Superior temporal gyrus (tissue), 1 donor: ENCODE measurements at regions not wholly inside any gene's neighbourhood (a gene's known extent, or its start where the extent isn't known, plus 50 kb on each side); places are given as distances from the start of the nearest gene placed in this dataset.

ENCODE experiments used
- DNase-seq: peaks from one replicate; pipeline ENCODE4 v3.0.0-alpha.2; 2016; ENCODE audit errors: extremely low spot score

DNA sequence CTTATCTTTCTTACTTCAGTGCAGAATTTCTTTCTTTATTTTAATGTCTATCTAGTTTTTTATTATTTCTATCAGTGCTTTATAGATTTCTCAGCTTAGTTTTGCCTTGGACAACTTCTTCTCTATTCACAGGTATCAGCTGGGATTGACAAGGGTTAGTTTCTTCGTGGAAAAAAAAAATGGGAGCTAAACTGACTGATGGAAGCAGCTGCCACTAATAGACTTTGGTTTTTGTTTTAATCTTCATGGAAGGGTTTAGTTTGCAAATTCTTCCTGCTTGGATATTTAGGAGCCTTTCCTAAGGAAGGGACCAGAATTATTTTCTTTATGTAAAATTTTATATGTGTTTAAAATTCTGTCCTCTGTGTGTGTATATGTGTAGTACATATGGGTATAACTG is 306.1 kb upstream of the FMN2 start:
- no peak for DNase-seq

DNA sequence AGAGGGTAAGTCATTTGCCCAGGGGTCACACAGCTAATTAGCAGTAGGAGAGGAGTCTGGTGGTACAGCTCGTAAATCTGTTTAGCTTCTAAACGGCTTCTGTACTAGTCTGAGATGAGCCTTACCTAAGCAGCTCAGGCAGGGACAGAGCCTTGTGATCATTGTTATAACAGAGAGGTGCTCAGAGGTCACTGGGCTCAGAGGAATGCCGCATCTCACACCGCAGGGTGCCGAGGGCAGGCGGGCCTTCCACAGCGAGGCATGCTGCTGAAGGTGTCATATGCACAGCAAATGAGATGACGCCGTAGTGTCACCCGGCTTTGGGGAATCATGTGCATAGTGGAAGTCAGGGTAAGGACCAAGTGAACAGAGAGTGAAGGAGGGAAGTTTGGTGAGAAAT is 305.2 kb upstream of the FMN2 start:
- DNase-seq: no peak

DNA sequence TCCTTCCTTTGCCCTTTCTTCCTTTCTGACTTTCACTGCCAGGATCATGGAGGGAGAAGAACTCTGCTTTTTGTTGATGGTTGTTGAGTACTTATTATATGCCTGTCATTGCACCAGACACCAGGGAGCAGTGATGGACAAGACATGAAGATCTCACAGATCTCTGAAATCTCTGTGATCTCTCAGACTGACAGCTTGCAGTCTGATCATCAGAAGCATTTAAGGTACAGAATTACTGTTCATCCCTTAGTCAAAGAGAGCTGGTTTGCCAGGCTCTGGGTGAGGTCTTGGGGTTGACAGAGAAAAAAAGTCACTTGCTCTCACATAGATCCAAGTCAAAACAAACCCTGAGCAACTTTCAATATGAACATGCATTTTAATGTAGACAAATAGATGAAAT is 299.5 kb upstream of the FMN2 start:
- DNase-seq: no peak

DNA sequence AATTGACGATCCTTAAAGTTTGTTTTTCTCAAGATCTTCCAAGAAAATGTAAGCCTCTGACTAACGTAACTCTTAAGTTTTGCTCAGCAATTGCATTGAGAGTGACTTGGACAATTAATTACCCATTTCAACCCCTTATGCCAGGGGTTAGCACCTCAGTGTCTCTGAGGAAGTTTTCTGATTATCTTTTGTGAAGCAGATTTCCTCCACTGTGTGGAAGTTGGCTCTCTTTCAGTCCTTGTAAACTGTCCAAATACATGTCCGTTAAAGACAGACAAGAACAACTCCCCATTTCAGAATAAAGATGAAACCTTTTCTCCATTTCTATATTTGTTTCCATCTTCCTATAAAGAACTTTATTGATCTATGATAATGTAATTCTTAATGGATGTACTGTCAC is 296.4 kb upstream of the FMN2 start:
- no peak for DNase-seq

DNA sequence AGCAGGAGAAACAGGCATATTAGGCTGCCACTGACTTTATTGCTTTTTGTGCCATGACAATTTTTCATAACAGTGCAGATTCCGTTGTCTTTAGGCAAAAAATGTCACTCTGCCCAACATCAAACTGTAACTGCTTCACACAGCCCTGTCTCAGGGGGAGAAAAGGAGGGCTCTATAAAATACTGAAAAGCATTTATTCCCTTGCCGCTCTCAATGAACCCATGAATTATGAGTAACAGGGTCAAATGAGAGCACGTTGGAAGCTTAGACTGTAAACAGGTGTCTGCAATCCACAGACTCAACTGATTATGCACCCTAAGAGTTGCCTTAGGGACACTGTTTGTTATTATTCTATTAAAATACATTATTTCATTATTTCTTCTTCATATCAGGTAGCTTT is 292.1 kb upstream of the FMN2 start:
- DNase-seq: no peak

DNA sequence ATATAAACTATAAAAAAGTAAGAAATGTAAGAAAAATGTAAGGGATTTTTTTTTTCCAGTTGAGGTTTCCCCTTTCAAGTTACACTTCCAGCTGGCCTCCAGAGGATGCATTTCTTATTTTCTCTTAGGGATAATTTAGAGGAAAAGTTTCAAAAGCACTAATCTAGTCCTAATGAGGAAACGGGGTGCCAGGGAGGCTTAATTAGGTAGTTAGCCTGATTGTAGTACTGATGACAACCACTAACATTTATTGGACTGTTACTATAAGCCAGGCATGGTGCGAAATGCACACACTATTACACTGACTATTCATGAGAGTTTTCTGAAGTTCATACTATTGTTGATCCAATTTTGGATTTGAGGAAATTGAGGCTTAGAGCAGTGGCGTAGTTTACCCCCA is 290.8 kb upstream of the FMN2 start:
- no peak for DNase-seq

DNA sequence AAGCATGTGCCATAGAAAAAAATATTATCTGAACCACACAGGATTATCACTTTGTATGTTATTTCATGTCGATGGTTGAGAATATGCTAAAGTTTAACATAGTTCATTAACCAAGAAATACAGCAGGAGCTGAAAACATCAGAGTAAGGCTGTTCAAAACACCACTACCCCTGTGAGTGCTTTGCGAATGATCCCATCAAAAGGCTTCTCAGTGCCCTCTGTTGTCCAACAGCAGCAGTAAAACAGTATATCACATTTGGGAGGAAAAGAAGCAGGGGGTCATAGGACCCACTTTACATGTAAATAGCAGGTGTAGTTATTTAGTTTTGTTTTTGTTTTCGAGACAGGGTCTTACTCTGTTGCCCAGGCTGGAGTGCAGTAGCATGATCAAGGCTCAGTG is 289.4 kb upstream of the FMN2 start:
- DNase-seq: no peak

DNA sequence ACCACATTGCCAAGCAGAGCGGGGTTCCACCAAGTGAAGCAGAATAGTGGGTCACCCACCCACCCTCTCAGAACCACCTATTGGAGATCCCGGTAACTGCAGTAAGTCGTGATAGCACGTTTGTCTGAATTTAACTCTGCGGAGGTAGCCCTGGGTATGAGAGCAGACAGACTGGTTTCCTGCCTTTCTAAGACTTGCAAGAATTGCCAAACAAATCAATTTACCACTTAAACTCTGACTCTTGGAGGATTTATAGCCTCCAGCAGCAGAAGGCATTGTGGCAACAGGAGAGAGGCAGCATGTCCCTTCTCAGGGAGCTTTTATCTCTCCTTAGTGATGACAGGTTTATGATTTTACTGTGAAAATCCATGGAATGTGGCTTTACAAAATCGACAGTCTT is 287.9 kb upstream of the FMN2 start:
- no peak for DNase-seq

DNA sequence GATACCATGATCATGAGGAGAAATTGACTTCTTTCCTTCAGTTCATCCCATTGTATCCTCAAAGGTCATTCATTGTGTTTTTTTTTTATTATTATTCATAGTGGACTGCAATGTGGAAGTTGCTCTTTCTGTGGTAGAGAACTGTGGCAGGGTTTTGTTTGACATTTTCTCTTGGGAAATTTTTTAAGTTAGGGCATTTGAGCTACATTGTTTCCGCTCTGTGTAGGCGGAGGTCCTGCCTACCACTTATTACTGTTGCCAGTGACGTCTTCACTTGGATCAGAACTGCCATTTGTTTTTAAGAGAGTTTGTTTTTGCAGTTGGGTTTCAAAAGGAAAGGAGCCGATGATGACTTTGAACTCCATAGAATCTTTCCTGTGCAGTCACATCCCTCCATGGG is 287.4 kb upstream of the FMN2 start:
- DNase-seq: no peak

DNA sequence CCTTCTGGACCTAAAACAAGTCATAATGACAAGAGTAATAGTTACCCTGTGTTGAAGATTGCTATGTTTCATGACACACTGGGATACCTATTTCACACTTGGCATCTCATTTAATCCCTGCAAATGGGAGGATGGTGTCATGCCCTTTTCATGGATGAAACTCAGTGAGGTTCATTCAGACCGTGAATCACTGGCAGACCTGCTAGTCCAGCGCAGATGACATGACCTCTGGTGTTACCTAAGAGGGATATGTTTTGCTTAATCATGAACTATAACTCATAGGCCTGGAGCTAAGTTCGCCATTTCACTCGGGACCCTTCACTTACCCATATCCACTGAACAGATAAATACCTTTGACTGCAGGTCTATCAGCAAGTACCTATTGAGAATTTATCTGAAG is 286.6 kb upstream of the FMN2 start:
- DNase-seq: no peak

DNA sequence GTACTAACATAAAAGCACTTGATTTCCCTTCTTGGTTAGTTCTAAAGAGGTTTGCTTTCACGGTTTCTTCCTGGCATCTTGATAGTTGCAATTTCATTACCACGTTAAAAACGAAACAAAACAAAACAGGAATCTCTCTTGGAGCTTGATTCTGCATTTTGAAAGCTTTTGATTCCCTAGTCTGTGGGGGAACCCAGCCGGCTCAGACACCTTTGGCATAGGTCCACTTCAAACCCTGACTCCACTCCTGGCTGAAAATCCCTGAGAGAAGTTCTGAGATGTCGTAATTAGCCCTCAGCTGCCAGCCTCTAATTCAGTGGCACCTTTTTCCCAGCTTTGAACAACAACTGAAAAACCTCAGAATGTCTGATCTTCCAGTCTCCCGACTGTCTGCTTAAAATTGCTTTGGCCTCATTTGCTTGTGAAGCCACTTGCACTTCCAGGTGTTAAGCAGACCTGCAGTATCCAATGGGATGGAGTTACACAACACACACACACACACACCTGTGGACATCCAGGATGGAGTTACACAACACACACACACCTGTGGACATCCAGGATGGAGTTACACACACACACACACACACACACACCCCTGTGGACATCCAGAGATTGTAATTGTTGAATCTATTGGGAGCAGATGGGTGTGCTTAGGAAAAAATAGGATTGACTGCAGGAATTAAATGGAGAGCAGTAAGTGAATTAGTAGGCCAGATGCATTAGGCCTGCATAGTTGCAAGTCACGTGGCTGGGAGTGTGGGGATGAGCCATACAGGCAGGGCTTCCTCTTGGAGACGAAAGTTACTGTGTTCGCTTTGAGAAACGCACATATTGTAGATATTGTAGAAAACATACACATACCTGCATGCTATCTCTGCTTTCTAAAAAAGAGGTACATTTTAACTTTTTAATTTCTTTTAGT is 285.6 kb upstream of the FMN2 start:
- DNase-seq: no peak

DNA sequence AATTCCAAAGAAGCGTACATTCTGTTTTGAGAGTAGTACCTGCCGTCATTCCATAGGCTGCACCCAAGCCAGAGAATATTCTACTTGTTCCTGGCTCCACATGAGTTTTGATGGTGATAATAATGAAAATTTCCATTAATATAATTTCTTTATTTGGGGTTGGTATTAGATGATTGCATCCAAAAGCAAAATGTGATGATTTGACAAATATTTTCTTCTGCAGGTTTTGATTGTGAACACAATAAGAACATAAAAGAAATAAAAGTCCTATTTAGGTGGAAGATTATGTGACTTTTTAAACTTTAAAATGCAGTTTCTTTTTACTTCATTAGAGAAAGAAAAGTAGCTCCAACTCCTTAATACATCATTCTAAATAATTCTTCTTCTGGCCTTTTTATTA is 284.8 kb upstream of the FMN2 start:
- no peak for DNase-seq

DNA sequence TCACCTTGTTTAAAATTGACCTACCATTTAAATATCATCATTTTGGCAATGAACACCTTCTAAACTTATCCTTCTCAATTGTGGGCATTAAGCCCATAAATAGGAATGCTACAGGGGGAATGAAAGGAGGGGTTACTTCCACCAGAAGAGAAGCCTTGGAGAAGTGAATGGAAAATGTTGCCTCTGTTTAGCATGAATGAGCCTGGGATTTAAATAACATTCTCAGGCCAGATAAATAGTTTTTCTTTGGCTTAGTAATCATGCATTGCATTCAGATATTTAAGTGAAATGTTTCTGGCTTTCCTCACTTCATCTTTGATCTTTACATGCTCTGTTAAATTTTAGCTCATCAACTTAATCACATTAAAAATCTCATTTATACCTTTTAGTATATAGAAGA is 284.3 kb upstream of the FMN2 start:
- no peak for DNase-seq

DNA sequence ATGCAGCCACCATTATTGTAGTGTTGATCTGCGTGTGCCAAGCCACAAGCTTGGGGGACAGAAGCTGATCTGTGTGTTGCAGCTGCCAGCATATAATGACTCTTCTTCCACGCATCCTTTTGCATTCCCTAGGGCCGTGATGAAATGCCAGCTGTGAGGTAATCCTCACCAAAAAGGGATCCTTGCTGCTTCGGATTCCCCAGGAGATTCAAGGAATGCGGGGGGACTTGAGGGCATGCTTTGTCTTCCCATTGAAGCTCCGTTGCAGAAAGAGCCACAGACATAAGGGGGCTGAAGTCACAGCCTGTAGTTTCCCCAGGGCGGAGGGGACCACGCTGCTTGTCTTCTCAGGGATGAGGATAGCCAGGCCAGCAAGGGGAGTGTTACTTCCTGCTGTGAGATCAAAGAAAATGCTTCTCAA is 281.6 kb upstream of the FMN2 start:
- DNase-seq: no peak

DNA sequence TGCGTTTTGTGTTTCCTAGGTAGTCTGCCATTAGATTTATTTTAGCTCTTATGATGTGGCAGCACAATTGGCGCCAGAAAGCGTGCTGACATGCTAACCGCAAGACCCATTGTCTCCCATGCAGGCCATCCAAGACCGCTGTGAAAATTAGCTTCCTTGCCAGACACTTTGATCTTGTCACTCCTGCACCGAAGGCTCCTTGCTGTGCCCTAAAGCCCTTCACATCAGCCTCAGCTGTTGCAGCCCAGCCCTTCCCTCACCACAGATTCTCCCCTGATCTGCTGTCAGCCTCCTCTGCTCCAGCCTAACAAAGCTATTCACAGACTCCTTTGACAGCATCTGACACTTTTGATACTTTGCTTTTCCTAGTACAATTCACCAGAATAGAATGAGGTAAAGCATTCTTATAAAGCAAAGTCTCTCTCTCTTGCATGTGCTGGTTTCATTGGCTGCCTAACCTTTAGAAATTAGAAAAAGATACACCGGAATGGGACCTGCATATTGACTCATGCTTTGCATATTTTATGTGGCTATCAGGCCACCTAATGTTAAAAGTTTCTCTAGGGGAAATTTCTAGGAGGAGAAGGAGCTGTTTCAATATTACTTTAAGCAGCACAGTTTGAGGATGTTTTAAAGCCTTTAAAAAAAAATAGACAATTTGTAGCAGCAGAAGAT is 280.3 kb upstream of the FMN2 start:
- no peak for DNase-seq

DNA sequence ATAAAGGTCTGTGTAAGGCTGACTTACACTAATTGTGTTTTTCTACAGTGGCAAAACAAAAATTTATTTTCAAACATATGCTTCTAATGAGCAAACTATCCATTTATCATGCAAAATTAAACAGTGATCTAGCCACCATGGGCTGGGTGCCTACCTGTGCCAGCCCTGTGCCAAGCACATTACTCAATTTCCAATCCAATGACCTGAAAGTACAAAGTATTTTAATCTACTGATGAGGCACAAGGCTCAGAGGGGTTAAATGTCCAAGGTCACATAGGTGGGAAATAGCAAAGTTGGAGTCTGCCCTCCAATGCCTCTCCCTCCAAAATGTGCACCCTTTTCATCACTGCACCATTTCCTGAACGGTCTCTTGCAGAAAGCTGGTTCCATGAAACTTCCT is 279.1 kb upstream of the FMN2 start:
- DNase-seq: no peak

DNA sequence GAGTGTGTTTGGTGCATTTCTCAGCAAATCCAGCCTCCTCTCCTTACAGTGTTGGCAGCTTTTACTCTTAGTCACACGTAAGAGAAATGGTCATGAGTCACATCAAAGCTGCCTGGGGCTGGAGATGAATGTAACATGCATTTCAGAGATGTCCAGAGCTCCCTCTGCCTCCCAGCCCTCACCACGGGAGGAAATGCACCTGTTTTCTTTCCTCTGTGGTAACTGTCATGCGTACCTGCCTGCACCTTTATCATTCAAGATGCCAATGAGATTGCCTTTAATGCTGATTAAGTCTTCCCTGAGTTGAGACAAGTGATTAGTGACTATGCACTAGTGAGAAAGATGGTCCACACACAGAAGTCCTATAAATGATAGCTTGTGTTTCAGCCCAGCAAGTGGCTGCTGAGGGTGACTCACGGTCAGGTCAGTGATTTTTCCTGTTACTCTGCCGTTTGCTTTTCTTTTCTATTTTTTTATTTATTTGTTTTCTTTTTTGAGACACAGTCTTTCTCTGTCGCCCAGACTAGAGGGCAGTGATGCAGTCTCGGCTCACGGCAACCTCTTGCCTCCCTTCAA is 277.3 kb upstream of the FMN2 start:
- DNase-seq: peak; percentile 66

DNA sequence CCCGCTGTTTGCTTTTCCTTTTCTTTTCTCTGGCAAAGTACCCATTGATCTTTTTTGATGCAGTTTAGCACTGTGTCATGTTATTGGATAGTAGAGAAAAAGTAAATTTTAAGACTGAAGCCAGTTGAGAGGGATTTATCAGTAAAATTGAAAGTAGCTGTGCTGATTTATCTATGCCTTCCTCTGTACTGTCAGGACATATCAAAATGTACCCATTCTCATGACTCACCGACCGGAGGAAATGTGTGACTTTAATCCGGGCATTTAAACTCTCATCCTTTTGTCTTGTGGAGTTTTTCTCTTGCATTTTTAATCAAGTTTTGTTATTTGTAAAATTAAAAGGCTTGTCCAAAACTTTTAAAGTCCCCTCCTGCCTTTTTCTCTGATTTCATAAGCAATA is 276.6 kb upstream of the FMN2 start:
- DNase-seq: no peak

DNA sequence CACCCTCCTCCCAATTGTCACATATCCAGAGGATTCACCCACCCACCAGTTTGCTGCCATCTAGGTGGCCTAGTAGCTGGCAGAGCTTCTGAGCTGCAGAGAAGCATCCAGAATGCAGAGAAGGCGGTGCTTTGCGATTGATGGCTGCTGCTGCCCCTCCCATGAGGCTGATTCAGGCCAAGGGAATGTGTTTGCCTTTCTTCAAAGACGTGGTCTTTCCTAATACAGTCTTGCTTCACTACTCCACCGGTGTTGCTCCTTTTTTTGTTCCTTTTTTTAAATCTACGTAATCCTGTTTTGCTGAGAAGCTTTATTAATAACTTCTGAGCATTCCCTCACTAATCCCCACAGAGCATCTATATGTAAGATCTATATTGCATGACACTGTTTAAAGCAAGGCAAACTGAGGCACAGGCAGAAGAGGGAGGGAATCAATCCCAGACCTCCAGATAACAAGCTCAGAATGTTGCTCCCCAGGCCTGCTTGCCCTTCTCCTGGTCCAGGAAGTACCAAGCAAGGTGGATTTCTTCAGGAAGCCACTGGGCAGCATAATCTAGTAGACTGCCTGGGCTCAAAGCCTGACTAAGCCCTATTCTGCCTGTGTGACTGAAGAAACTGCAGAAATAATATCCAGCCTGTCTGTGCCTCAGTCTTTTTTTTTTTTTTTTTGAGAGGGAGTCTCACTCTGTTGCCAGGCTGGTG is 275.5 kb upstream of the FMN2 start:
- no peak for DNase-seq

DNA sequence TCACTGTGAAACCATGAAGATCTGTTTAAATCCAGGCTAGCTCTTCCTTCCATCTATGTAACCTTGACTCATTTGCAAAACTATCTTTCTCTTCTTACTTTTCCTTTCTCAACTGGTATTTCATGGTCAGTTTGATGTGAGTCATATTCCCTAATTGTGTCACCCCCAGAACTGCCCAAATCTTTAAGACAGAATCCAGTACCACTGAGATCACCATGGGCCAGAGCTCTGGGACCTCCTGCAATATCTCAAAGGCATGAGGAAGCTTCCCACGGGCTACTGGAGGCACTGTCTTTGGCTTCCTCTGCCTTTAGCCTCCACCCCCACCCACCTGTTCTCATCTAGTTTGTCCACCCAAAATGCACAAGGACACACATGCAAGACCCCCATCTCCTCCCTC is 274.4 kb upstream of the FMN2 start:
- no peak for DNase-seq

DNA sequence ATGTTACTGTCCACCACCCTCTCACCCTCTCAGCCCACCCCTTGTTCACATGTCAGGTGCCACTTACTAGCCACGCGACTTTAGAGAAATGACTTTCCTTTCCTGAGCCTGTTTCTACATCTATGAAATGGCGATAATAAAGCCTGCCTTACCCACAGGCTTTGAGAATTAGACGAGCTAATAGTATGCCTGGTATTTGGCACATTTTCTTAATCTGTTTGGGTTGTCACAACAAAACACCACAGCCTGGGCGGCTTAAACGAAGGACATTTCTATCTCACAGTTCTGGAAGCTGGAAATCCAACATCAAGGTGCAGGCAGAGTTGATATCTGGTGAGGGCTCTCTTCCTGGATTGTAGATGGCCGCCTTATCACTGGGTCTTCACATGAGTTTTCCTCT is 273.9 kb upstream of the FMN2 start:
- no peak for DNase-seq

DNA sequence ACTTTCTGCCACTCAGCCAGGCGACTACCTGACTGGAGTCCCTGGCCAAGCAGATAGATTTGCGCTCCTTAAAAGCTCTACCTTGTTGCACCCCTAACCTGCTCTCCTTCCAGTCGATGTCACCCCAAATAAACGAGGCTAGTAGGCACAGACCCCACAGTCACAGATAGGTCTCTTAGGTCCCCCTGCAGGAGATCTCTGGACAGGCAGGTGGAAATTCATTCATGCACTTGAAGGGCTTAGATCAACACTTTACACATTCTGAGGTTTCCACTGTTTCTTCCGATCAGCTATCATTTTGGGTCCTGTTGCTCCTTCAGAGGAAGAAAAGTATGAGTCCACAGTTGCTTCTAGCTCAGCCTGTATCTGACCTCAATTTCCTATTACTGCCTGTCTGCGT is 272.6 kb upstream of the FMN2 start:
- DNase-seq: no peak
